CD4-positive, alpha-beta T cell treated with Interleukin-1 beta for 1 hour (primary cell): ENCODE measurements at regions not wholly inside any gene's neighbourhood (a gene's known extent, or its start where the extent isn't known, plus 50 kb on each side); places are given as distances from the start of the nearest gene placed in this dataset.
"Not testable (repeated sequence)": the region's sequence is repeated elsewhere in the genome, so short reads cannot be mapped to it uniquely, and the experiment has no call there.

Source experiments
- DNase-seq, 2 donors: peaks; one replicate each; pipeline ENCODE4 v3.0.0-alpha.2; 2020 to 2022

GRCh38 chr4:120636120-120636630 lies 286.4 kb downstream of the PRDM5 start:
- DNase-seq, result no peak

- DNase-seq, result no peak
Measured at GRCh38 chr4:120633810-120634209, 288.7 kb downstream of the PRDM5 start.

GRCh38 chr4:120630427-120630826 lies 292.1 kb downstream of the PRDM5 start:
- no peak for DNase-seq

GRCh38 chr4:120629546-120630108 lies 292.9 kb downstream of the PRDM5 start:
- DNase-seq, result no peak

GRCh38 chr4:120622601-120623000 lies 299.9 kb downstream of the PRDM5 start:
- no peak for DNase-seq

GRCh38 chr4:120617171-120617570 lies 305.4 kb downstream of the PRDM5 start:
- DNase-seq, result no peak

GRCh38 chr4:120616041-120616440 lies 306.5 kb downstream of the PRDM5 start:
- no peak for DNase-seq

- DNase-seq, result no peak
Measured at GRCh38 chr4:120613778-120614177, 308.7 kb downstream of the PRDM5 start.

- DNase-seq, result no peak
Measured at GRCh38 chr4:120611092-120611491, 311.4 kb downstream of the PRDM5 start.

GRCh38 chr4:120591038-120591437 lies 331.5 kb downstream of the PRDM5 start:
- no peak for DNase-seq

GRCh38 chr4:120589787-120590186 lies 332.7 kb downstream of the PRDM5 start:
- no peak for DNase-seq

GRCh38 chr4:120568731-120569130 lies 353.8 kb downstream of the PRDM5 start:
- DNase-seq, result no peak

GRCh38 chr4:120561648-120562047 lies 360.9 kb downstream of the PRDM5 start:
- no peak for DNase-seq

GRCh38 chr4:120557372-120557771 lies 365.2 kb downstream of the PRDM5 start:
- DNase-seq, result no peak

- no peak for DNase-seq
Measured at GRCh38 chr4:120555058-120555457, 367.5 kb downstream of the PRDM5 start.

GRCh38 chr4:120554086-120554485 lies 368.4 kb downstream of the PRDM5 start:
- DNase-seq, result no peak

GRCh38 chr4:120550624-120551220 lies 371.8 kb downstream of the PRDM5 start:
- DNase-seq, result not testable (repeated sequence)

GRCh38 chr4:120549011-120549570 lies 373.4 kb downstream of the PRDM5 start:
- no peak for DNase-seq

- DNase-seq, result no peak
Measured at GRCh38 chr4:120545391-120545790, 377.1 kb downstream of the PRDM5 start.

- no peak for DNase-seq
Measured at GRCh38 chr4:120544838-120545237, 377.7 kb downstream of the PRDM5 start.

- no peak for DNase-seq
Measured at GRCh38 chr4:120540625-120541024, 381.9 kb downstream of the PRDM5 start.

GRCh38 chr4:120536884-120537283 lies 385.6 kb downstream of the PRDM5 start:
- DNase-seq, result no peak

GRCh38 chr4:120528428-120528827 lies 394.1 kb downstream of the PRDM5 start:
- DNase-seq, result no peak

GRCh38 chr4:120526033-120526432 lies 396.5 kb downstream of the PRDM5 start:
- no peak for DNase-seq

GRCh38 chr4:120525106-120525505 lies 397.4 kb downstream of the PRDM5 start:
- DNase-seq, result no peak
